Stomach smooth muscle (tissue), 2 donors: ENCODE measurements at regions not wholly inside any gene's neighbourhood (a gene's known extent, or its start where the extent isn't known, plus 50 kb on each side); places are given as distances from the start of the nearest gene placed in this dataset.
"Not testable (repeated sequence)": the region's sequence is repeated elsewhere in the genome, so short reads cannot be mapped to it uniquely, and the experiment has no call there.

Source experiments
- H3K27ac ChIP-seq: one replicate; pipeline ENCODE4 v1.7.0; 2013; ENCODE audit warnings: mild to moderate bottlenecking, low read length, inconsistent platforms
- H3K27me3 ChIP-seq, 2 donors: one replicate each; pipeline ENCODE4 v1.7.0; 2013; ENCODE audit warnings: low read length in 2 of 2; ENCODE audit not compliant: insufficient read depth in 2 of 2, control insufficient read depth in 1 of 2
- H3K36me3 ChIP-seq, 2 donors: one replicate each; pipeline ENCODE4 v1.7.0; 2013; ENCODE audit warnings: low read length in 2 of 2; ENCODE audit not compliant: control insufficient read depth in 2 of 2, insufficient read depth in 2 of 2
- H3K4me1 ChIP-seq: one replicate; pipeline ENCODE4 v1.7.0; 2013; ENCODE audit warnings: low read length; ENCODE audit not compliant: control insufficient read depth, insufficient read depth
- H3K4me3 ChIP-seq, 2 donors: one replicate each; pipeline ENCODE4 v1.7.0; 2013; ENCODE audit warnings: low read length in 2 of 2
- H3K9ac ChIP-seq, 2 donors: one replicate each; pipeline ENCODE4 v1.7.0; 2013; ENCODE audit warnings: low read length in 2 of 2, mild to moderate bottlenecking in 1 of 2
- H3K9me3 ChIP-seq, 2 donors: one replicate each; pipeline ENCODE4 v1.7.0; 2013; ENCODE audit warnings: low read length in 2 of 2; ENCODE audit not compliant: control insufficient read depth in 2 of 2
- donor health status: healthy.
- donor health status: Pancreatic carcinoma.

GRCh38 chr21:38998281-38998680, 185.0 kb downstream of the PSMG1 start:
- not testable (repeated sequence) for H3K4me3 ChIP-seq, H3K9me3 ChIP-seq, H3K9ac ChIP-seq, H3K27me3 ChIP-seq, H3K27ac ChIP-seq, H3K36me3 ChIP-seq
- H3K4me1 ChIP-seq, result peaks cover 11% of the 10 kb centered on the region

GRCh38 chr21:38997843-38998175, 185.4 kb downstream of the PSMG1 start:
- H3K27ac ChIP-seq, result not testable (repeated sequence)
- peaks cover 13% of the 10 kb centered on the region for H3K4me1 ChIP-seq

GRCh38 chr21:38997051-38997842, 186.0 kb downstream of the PSMG1 start:
- Histone ChIP-seq H3K27ac (no peak overlapping the region), H3K4me1 (peaks cover 16% of the 10 kb centered on the region), H3K9me3 (no peaks in the 10 kb centered on the region)

More at GRCh38 chr21:38997843-38998175, 185.4 kb downstream of the PSMG1 start:
- not testable (repeated sequence) for H3K9me3 ChIP-seq, H3K36me3 ChIP-seq, H3K27me3 ChIP-seq, H3K4me3 ChIP-seq, H3K9ac ChIP-seq

GRCh38 chr21:38996355-38996754, 186.9 kb downstream of the PSMG1 start:
- Histone ChIP-seq H3K4me1 (peaks cover 23% of the 10 kb centered on the region), H3K9ac (no peak overlapping the region), H3K4me3 (no peak overlapping the region), H3K36me3 (no peaks in the 10 kb centered on the region), H3K9me3 (no peaks in the 10 kb centered on the region), H3K27ac (no peak overlapping the region), H3K27me3 (no peaks in the 10 kb centered on the region)

More at GRCh38 chr21:38997051-38997842, 186.0 kb downstream of the PSMG1 start:
- H3K36me3 ChIP-seq, result no peaks in the 10 kb centered on the region
- no peak overlapping the region for H3K4me3 ChIP-seq
- no peak overlapping the region for H3K9ac ChIP-seq
- H3K27me3 ChIP-seq, result no peaks in the 10 kb centered on the region

- Histone ChIP-seq H3K9me3 (no peaks in the 10 kb centered on the region), H3K27me3 (no peaks in the 10 kb centered on the region), H3K36me3 (no peaks in the 10 kb centered on the region), H3K4me3 (no peak overlapping the region), H3K9ac (no peak overlapping the region), H3K4me1 (peaks cover 28% of the 10 kb centered on the region), H3K27ac (no peak overlapping the region)
Measured at GRCh38 chr21:38995731-38996130, 187.5 kb downstream of the PSMG1 start.

GRCh38 chr21:38995071-38995669, 188.1 kb downstream of the PSMG1 start:
- Histone ChIP-seq H3K27me3 (no peaks in the 10 kb centered on the region), H3K9me3 (no peaks in the 10 kb centered on the region), H3K4me1 (peaks cover 33% of the 10 kb centered on the region), H3K9ac (no peak overlapping the region), H3K36me3 (no peaks in the 10 kb centered on the region), H3K27ac (no peak overlapping the region), H3K4me3 (no peak overlapping the region)

- H3K27me3 ChIP-seq, result no peaks in the 10 kb centered on the region
- H3K9ac ChIP-seq, result no peak overlapping the region
- no peaks in the 10 kb centered on the region for H3K9me3 ChIP-seq
- peak overlapping the region; percentile 11 for H3K27ac ChIP-seq
- H3K4me1 ChIP-seq, result peaks cover 45% of the 10 kb centered on the region
- no peak overlapping the region for H3K4me3 ChIP-seq
- H3K36me3 ChIP-seq, result no peaks in the 10 kb centered on the region
Measured at GRCh38 chr21:38994042-38994441, 188.3 kb downstream of the ETS2 start.

GRCh38 chr21:38993561-38993960, 187.8 kb downstream of the ETS2 start:
- H3K4me1 ChIP-seq, result peaks cover 50% of the 10 kb centered on the region
- H3K9me3 ChIP-seq, result no peaks in the 10 kb centered on the region
- H3K27me3 ChIP-seq, result no peaks in the 10 kb centered on the region
- no peaks in the 10 kb centered on the region for H3K36me3 ChIP-seq
- no peak overlapping the region for H3K9ac ChIP-seq
- H3K27ac ChIP-seq, result peak overlapping the region; percentile 11
- H3K4me3 ChIP-seq, result no peak overlapping the region

GRCh38 chr21:38992737-38993136, 187.0 kb downstream of the ETS2 start:
- no peak overlapping the region for H3K27ac ChIP-seq
- H3K36me3 ChIP-seq, result no peaks in the 10 kb centered on the region
- H3K9me3 ChIP-seq, result no peaks in the 10 kb centered on the region
- no peak overlapping the region for H3K9ac ChIP-seq
- peaks cover 57% of the 10 kb centered on the region for H3K4me1 ChIP-seq
- H3K4me3 ChIP-seq, result no peak overlapping the region
- no peaks in the 10 kb centered on the region for H3K27me3 ChIP-seq

- no peaks in the 10 kb centered on the region for H3K9me3 ChIP-seq
- H3K4me1 ChIP-seq, result peaks cover 78% of the 10 kb centered on the region
- H3K4me3 ChIP-seq, result peak overlapping the region in 1 of 2 donors; percentile 40
- peak overlapping the region; percentile 13 to 39 for H3K9ac ChIP-seq
- H3K36me3 ChIP-seq, result no peaks in the 10 kb centered on the region
- H3K27me3 ChIP-seq, result no peaks in the 10 kb centered on the region
- peak overlapping the region; percentile 67 for H3K27ac ChIP-seq
Measured at GRCh38 chr21:38990424-38990794, 184.7 kb downstream of the ETS2 start.

GRCh38 chr21:38989745-38990423, 184.2 kb downstream of the ETS2 start:
- H3K9me3 ChIP-seq, result no peaks in the 10 kb centered on the region
- H3K9ac ChIP-seq, result peak overlapping the region; percentile 29 to 39
- H3K36me3 ChIP-seq, result no peaks in the 10 kb centered on the region
- H3K27me3 ChIP-seq, result no peaks in the 10 kb centered on the region
- peaks cover 83% of the 10 kb centered on the region for H3K4me1 ChIP-seq
- H3K4me3 ChIP-seq, result peak overlapping the region in 1 of 2 donors; percentile 40
- peak overlapping the region; percentile 67 for H3K27ac ChIP-seq
